SK-N-SH (cell line): ENCODE measurements at regions not wholly inside any gene's neighbourhood (a gene's known extent, or its start where the extent isn't known, plus 50 kb on each side); places are given as distances from the start of the nearest gene placed in this dataset.

Source experiments
- EZH2phosphoT487 ChIP-seq: fragments of 200-600 bp; sonication (generic); IDR thresholded peaks from 2 replicates; pipeline ENCODE4 v1.6.1; 2017; ENCODE audit warnings: low read depth, mixed run types, mild to moderate bottlenecking, antibody characterized with exemption, moderate library complexity, borderline replicate concordance
- RAD21 ChIP-seq: IDR thresholded peaks from 2 replicates; pipeline ENCODE4 v1.6.1; 2012; ENCODE audit warnings: mild to moderate bottlenecking, low read length
- RFX5 ChIP-seq: IDR thresholded peaks from 2 replicates; pipeline ENCODE4 v1.6.1; 2012; ENCODE audit warnings: mild to moderate bottlenecking, improper control_type of control experiment, low read length
- SMC3 ChIP-seq: IDR thresholded peaks from 2 replicates; pipeline ENCODE4 v1.6.1; 2012; ENCODE audit warnings: low read depth, low read length, improper control_type of control experiment
- TCF12 ChIP-seq: IDR thresholded peaks from 2 replicates; pipeline ENCODE4 v1.4.0; 2012
- TF ChIP-seq, protein P1 (sequence below): fragments of 200-600 bp; sonication (generic); IDR thresholded peaks from 2 replicates; pipeline ENCODE4 v1.6.1; 2017; ENCODE audit warnings: antibody characterized with exemption, mild to moderate bottlenecking, moderate library complexity

DNA sequence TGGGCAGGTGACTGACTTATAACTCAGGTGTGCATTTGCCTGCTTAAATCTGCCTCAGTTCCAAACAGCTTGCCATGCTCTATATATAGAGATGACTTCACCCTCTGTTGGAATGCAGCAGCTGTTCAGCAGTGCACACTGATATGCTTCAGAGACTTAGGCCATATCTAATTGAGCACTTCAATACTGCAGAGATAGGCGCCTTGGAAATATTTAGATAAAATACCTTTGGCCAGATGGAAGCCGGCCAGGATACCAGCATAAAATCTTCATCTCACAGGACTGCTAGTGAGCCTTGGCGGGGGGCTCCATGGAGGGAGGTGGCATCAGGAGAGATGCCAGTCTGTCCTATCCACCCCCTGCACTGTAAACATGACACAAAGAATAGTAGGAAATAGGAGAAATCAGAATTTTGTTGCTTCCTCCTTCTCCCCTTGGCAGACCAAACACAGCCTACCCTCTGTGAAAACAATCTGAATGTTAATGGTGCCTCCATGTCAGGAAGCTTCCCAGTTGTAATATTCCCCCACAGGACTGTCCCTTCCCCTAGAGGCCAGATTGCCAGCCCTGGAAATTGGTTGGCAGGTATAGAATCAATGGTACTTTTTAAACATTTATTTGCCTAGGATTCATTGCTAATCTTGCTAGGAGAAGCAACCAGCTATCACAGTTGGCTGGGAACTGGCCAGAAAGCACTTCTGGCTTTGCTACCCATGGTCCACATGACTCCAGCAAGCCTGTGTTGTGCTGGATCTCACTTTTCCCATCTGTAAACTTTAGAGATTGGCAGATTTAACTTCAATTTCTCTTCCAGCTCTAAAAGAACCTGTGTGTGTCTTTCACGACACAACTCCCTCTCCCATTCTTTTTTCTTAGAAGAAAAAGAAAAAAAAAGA lies 215.5 kb upstream of the KCNMB2 start:
- TF ChIP-seq TCF12 (peak; percentile 76), RFX5 (no peak), EZH2phosphoT487 (no peak), SMC3 (no peak; the same call in 1 of the 2 replicates), RAD21 (peak; percentile 24; the same call in 1 of the 2 replicates)
- TF ChIP-seq, protein P1, sequence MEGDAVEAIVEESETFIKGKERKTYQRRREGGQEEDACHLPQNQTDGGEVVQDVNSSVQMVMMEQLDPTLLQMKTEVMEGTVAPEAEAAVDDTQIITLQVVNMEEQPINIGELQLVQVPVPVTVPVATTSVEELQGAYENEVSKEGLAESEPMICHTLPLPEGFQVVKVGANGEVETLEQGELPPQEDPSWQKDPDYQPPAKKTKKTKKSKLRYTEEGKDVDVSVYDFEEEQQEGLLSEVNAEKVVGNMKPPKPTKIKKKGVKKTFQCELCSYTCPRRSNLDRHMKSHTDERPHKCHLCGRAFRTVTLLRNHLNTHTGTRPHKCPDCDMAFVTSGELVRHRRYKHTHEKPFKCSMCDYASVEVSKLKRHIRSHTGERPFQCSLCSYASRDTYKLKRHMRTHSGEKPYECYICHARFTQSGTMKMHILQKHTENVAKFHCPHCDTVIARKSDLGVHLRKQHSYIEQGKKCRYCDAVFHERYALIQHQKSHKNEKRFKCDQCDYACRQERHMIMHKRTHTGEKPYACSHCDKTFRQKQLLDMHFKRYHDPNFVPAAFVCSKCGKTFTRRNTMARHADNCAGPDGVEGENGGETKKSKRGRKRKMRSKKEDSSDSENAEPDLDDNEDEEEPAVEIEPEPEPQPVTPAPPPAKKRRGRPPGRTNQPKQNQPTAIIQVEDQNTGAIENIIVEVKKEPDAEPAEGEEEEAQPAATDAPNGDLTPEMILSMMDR = no peak
